GM18867 (cell line): ENCODE measurements at regions not wholly inside any gene's neighbourhood (a gene's known extent, or its start where the extent isn't known, plus 50 kb on each side); places are given as distances from the start of the nearest gene placed in this dataset.

ENCODE experiments used
- ATAC-seq: cut with Tn5 transposase; IDR thresholded peaks from one replicate; pipeline ENCODE4 v1.9.1; 2021; ENCODE audit warnings: mild to moderate bottlenecking, moderate library complexity; ENCODE audit not compliant: unreplicated experiment

DNA sequence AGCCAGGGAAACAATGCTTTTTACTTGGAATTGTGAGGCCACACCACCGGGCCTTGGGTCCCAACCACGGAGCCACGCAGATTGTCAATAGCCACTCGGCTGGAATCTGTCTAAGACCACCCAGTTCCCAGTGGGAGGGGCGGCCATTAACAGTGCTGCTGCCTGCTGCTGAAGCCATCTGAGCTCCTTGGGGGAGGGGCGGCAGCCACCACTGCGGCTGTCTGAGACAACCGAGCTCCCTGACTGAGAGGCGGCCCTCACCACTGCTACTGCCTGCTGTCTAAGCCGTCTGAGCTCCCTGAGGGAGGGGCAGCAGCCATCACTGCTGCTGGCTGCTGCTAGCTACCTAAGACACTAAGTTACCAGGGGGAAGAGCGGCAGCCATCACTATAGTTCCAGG is 64.3 kb downstream of the DMRTA2 start:
- no peak for ATAC-seq

DNA sequence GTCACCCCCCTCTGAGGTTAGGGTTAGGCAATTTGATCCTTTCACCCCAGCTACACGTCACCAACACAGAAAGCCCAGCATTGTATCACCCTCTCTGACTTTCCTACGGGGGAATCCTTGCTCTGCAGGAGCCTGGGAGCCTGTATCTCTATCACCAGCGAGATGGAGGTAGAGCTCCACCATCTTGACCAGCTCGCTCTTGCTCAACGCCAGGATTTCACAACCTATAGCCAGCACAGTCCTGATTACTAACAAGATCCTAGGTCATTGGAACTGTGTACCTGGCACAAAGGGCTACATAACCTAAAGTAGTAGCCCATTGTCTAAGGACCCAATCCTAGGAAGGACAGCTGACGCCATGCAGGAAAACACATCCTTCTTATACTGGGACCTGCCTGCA is 66.1 kb downstream of the DMRTA2 start:
- ATAC-seq, result no peak

DNA sequence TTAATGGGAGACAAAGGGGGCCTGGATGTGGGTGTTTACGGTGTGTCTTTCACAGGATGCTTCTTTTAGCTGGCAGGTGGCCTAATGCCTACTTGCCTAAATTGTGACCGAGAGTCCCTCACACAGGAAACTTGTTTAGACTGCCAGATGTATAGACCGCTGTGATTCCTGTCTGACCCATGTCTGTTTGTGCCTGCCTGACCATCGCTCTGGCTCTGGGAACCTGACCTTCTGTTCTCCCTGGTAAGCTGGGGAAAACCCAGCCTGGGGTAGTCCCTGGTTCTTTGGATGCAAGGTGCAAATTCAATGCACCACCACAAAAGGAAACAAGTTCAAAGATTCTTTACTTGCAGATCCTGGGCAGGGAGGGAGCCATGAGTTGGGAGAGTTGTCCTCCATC is 68.4 kb downstream of the DMRTA2 start:
- no peak for ATAC-seq

DNA sequence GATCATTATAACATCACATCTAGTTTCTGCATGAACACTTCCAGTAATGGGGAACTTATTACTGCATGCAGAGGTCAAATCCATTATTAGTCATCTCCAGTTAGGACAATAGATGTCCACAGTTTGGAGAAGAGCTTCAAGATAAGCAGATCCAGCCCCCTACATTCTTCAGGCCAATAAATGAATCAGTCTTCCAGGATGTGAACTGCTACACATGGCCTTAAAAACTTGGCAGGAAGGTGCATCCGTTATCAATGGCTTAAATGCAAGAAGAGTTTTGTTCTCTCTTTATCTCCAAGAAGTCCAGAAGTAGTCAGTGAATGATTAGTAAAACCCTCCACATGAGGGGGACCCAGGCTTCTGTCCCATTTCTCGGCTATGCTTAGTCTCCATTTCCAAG is 70.8 kb downstream of the DMRTA2 start:
- no peak for ATAC-seq

DNA sequence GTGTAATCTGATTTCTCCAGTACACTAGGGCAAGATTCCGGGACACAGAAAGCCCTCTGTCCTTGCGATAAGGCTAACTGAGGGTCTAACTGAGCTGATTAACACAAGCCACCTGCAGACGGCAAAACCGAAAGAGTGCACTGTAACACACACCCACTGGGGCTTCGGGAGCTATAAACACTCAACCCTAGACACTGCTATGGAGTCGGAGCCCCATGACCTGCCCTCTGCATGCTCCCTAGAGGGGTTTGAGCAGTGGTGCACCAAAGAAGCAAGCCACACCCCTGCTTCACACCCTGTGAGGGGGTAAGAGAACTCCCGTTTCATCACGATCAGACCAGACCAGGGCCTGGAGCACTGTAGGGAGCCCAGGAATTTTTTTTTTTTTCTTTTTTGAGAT is 72.4 kb downstream of the DMRTA2 start:
- no peak for ATAC-seq

DNA sequence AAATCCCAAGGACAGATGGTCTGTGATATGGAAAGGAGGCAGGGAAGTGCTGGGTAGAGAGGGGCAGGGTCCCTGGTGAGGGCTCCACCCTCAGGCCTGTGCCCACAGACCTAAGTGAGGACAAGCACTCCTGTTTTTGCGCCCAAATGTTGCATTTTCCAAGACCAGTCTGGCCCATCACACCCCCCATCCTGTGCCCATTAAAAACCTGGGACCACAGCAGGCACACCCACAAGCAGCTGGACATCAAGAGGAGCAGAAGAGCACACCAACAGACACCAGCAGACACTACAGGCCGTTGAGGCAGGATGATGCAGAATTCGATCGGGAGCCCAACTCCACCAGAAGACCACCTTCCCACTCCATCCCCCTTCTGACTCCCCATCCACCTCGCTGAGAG is 72.8 kb downstream of the DMRTA2 start:
- no peak for ATAC-seq

DNA sequence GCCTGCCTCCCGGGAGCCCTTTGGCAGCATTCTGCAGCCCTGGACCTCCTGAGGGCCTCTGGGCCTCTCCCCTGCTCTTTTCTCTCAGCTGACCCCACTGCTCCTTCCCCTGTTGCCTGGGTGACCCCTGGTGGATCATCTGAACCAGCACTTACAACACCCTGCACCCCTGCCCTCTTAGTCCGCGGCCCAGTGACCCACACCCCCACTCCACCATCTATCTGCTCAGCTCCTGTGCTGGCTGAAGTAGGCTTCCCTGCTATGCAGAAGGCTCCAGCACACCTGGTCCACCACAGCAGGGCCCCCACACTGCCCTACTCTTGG is 74.0 kb downstream of the DMRTA2 start:
- no peak for ATAC-seq

DNA sequence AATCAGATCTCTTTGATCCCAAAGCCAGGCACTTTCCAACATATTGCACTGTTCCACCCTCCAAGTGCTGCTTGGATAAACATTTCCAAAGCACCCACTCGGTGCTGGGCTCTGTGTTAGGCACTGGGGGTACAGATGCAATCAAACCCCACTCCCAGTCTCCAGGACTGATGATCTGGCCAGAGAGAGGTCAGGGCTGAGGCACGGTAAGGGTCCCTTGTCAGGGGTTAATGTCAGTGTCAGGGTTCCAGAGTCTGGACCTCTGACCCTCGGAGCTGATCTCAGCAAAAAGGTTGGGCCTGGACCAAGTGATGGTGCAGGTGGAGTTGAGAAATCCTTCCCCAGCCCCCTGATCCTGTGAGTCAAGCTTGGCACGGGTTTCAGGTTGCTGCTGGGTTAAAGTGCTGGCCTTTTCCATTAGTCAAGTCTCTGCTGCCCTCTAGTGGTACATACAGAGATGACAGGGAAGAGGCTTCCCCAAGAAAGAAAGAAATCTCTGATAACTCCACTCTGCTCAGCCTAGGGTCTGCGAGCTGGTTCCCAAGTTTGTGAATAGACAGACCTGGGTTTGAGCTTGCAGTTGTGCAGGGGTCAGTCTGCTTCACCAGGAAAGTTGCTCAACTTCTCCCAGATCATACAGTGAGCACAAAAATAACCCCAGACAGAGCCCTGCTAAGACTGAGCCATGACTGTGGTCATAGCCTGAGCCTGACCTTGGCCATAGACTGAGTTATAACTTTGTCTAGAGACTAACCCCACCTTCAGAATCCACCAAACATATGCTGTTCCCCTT is 74.6 kb downstream of the DMRTA2 start:
- ATAC-seq, result peak; percentile 65

DNA sequence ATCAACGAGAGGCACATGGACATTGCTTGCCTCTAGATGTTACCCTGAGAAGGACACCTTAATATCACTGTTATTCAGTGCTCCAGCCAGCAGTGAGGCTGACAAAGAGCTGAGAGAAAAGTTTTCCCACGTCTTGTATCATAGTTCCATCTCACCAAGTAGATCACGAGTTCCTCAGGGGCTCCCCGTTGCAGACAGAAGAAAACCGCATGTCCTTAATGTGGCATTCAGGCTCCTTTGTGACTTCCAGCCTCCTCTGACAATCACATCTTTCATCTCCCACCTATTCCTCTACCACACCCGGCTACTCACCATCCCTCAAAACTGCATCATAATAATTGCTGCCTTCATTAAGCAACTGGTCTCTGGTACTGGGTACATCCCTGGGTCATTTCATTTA is 75.3 kb downstream of the DMRTA2 start:
- ATAC-seq, result no peak

DNA sequence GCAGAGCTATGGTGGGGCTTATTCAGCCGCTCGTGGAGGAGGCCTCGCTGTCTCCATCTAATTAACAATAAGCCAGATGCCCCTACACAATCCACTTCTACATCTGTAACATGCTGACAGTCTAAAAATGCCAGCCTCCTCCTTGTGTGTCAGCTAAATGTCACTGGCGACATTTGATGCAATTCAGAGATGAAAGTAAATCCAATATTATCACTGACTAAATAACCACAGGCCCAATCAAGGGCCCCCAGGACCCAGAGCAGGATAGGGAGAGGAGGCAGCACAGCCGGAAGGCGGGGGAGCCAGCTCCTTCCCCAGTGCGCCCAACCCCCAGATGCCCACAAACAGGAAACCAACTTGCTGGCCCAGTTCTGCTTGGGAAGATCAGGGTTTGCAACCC is 76.6 kb downstream of the DMRTA2 start:
- no peak for ATAC-seq

DNA sequence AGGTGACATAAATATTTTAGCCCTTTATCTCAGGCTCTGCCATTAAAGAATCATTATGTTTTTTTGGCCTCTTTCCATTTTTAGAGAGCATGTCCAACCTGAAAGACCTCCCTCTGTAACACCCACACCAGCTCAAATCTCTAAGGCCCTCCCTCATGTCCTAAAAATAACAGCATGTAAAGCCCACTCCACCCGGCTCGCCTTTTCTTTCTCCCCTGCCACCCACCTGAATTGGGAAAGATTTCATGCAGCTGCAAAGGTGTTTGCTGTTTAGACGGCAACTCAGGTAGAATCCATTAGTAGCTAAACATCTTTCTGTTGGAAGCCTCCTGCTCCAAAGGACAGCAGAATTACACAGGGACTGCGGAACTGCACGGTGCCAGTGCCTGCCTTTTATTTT is 79.9 kb downstream of the DMRTA2 start:
- ATAC-seq, result no peak

DNA sequence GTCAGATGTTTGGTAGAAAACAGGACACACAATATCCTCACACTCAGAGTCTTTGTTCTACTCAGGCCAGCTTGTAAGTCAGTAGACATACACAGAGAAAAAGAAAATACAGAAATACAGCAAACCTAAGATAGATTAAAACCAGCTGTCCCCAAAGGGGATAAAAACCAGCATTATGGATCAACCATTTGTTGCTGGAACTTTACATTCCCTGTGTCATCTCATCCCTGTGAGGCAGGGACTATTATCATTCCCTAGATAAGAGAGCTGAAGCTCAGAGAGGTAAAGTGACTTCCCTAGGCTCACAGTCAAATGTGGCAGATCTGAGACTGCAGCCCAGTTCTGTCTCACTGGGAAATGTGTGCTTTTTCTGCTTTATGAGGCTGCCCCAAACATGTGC is 80.7 kb downstream of the DMRTA2 start:
- ATAC-seq, result no peak

DNA sequence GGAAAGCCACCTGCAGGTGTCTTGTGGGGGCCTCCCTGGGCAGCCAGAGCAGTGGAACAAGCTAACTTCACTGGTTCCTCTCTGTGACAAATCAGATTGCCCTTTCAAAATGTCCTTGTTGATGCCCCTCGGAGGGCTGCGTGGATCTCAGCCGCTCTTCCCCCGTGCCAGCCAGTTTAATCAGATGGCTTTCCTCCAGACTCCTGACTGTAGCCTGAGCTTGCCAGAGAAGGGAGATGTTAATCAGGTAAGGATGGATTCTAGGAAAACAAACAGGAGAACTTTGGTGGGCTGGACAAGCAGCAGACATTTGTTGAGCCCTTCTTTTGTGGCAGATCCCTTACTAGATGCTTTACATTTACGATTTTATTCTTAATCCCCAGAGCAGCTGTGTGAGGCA is 88.2 kb downstream of the DMRTA2 start:
- ATAC-seq, result no peak

DNA sequence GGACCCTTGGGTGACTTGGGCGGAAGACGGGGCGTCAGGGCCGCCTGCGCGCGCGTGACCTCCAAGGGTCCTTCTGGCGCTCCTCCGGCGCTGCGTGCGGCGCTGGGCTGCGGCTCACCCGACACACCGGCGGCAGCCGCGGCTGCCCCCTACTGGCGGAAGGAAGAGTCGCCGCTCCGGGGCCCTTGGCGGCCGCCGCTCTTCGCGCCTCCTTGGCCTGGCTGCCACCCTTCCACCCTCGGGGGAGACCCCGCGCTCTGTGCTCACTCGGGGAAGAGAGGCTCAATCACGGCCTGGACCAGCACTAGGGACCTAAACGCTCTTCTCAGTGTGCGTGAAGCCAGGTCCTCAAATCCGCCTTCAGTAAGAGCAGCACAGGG is 89.7 kb downstream of the DMRTA2 start:
- peak; percentile 92 for ATAC-seq

DNA sequence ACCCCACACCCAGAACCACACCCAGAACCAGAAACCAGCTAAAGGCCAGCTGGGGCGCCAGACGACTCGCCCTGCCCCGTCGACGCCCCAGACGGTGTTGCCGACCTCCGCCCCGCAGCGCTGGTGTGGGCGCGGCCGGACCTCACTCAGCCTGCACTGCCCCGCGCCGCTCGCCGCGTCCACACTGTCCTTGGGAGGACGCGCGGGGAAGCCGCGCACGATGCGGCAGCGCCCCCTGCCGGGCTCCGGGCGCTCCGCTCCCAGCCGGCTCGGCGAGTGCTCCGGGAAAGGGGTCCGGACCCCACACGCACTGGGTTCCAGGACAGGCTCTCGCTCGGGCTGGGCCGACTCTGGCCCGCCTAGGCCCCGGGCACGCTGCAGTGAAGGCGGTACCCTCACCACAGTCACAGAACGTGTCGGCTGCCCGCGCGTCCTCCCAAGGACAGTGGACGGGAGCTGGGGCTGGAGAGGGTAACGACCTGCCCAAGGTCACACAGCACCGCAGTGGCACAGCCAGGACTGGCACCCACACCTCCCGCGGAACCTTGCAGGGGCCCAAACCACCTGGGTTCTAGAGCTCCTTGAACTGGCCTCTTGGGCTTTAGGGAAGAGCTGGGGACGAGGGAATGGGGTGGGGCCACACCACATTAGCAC is 90.2 kb downstream of the DMRTA2 start:
- peak; percentile 81 for ATAC-seq

DNA sequence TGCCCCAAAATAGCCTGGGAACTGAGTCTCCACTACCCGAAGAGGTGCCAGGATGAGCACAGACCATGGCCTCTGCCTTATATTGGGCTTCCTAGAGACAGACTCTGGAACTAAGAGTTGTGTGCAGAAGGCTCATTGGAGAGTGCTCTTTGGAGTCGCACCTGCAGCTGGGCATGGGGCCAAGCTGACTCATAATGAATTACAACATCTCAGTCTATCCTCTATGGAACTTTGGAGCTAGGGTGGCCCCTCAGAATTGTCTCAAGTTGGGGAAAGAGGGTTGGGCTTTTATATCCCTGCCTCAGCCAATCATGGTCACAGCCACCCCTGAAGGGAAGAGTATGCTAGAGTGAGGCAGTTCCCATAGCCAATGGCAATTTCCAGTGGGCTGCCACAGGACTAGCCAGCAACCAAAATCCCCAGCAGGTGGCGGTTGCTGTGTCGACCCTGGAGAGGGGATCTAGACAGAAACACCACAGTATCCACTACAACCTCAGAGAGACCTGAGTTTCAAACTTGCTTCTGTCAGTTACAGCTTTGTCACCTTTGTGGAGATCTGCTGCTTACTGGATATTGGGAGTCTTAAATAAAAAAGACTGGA is 93.8 kb downstream of the DMRTA2 start:
- no peak for ATAC-seq

DNA sequence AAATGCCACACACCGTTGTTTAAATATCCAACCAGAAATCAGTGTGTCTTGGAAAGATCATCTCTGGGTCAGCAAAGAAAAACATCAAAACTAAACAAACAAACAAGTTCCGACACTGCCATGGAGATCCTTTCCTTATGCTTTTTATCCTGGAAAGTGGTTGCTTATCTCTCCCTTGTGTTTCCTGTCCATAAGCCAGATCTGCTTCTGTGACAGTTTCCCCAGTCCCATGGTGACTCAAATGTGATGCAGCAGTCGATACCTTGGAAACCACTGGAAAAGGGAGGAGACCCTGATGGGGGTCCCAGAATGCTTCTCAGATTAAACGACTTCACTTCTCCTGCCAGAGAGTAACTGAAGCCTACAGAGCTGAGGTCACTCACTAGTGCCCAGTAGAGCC is 94.7 kb downstream of the DMRTA2 start:
- no peak for ATAC-seq

DNA sequence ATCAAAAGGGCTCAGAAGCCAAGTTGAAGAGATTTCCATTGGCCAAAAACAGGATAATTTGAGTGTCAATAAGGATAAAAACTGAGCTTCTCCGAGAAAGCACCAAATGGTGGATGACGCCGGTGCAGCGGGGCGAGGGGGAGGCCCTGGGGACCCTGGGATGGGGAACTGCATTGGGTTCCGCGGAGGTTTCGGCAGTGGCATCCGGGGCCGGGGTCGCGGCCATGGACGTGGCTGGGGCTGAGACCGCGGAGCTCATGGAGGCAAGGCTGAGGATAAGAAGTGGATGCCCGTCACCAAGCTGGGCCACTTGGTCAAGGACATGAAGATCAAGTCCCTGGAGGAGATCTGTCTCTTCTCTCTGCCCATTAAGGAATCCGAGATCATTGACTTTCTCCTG is 97.2 kb downstream of the DMRTA2 start:
- ATAC-seq, result no peak

DNA sequence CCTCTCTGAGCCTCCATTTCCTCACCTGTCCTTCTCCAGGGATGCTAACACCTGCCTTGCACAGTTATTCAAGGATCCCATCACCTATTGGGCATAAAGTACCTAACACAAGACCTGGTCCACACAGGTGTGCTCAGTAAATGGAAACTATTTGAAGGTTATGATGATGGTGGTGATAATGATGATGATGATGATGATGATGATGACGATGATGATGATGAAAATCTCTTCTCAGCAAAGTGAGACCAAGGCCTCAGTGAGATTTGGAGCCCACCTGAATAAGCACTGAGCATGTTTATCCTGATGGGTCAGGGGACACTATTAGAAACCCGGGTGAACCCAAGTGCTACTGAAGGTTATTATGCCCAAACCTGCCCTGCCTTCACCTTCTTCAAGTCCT is 100.7 kb downstream of the DMRTA2 start:
- ATAC-seq, result no peak

DNA sequence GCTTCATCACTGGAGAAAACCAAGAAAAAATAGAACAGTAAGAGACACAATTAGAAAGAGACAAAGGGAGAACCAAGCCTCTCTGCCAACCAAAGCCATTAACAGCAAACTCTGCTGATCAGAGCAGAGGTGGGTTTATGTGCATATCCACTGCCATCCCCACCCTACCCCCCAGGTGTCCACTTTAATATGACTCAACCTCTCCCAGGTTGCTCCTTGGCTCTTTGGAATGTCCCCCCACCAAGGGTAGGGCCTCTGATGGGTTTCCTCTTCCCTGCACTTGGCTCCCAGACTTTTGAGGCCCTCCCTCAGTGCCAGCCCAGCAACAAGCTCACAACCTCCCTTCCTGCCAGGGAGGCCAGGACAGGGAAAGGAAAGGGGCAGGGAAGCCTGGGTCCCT is 104.8 kb downstream of the DMRTA2 start:
- ATAC-seq, result no peak

DNA sequence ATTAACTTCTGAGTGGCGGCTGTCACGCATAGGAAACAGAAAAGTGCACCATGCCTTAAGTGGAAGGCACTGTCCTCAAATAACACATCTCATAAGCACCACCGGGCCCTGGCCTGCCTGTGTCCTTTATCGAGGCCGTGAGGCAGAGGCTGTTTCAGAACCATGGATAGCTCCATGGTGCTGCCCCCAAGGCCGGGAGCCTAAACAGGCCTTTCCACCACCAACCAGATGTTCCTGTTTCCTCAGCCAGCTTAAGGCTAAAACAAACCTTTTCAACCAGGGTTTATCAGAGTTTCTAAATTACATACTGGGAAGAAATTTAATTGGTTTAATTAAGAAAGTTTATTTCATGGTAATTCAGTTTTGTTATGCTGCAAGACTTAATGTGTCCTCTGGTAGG is 114.4 kb downstream of the DMRTA2 start:
- no peak for ATAC-seq

DNA sequence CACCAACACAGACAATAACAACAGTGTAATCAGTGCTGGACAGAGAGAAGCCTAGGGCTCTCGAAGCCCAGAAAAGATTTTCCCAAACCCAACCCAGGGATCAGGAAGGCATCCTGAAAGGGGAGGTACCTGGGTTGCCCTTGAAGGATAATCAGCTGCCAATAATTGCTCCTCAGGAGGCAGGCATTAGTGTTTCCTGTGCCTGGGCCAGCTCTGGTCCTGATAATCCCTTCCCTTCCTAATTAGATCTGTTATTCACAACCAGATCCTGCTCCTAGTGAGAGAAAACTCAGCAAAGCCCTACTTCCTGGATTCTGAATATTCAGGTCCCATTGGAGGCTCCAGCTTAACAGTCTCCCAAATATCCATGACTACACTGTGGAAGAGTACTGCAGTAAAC is 117.4 kb downstream of the DMRTA2 start:
- ATAC-seq, result no peak

DNA sequence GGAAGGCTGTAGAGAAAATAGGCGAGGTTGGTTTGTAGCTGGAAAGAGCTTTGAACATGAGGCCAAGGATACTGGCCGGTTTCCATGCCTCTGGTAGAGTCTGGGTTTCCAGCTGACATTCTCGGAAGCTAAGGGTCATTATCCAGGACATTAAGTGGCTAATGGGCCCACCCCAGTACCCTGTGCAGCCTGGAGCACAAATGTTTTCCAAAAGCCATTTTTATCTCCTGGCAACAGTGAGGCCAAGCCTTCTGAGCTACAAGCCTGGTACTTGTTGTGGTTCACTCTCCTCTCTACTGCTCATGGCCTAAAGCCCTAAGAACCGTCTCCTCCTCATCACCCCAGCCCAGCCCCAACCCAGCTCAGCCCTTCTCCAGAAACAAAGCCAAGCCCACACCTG is 122.9 kb downstream of the DMRTA2 start:
- ATAC-seq, result no peak
